ENCODE measurements at regions not wholly inside any gene's neighbourhood (a gene's known extent, or its start where the extent isn't known, plus 50 kb on each side); places are given as distances from the start of the nearest gene placed in this dataset.

DNA sequence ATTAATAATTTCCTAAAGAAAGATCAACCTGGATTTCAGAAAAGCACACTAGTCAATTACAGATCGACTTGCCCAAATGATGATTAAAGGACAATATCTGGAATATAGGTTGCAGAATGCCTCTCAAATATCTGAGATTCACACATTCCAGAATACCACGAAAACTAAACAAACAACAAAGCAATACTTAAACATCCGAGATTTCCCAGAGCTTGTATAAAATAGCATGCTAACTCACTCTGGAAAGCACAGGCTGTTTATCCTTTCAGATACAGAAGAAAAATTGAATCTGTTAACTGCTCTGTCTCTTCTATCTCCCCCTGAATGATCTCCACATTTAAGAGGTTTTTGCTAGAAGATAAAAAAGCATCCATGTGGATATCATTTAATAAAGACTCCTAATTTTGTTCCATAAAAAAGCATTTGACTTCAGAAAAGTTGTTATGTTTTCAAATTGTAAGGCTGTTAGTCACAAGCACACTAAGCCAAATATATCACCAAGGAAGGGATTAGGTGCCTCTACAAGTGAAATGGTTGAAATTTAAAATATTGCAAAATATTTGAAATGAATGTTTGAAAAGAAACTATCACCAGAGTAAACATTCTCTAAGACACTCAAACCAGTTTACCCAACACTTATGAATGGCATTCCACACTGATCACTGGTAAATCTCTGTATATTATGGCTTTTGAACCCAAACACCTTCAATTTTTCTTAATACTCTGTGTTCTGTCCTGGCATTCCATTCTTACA lies 865.1 kb upstream of the ADAMTS5 start:
- DNase-seq: no peak

DNA sequence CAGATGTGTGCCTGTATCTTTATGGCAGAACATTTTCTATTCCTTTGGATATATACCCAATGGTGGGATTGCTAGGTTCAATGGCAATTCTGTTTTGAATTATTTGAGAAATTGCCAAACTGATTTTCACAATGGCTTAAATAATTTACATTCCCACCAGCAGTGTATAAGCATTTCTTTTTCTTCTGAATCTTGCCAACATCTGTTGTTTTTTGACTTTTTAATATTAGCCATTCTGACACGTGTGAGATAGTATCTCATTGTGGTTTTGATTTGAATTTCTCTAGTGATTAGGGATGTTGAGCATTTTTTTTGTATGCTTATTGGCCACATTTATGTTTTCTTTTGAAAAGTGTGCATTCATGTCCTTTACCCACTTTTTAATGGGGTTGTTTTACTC lies 864.3 kb upstream of the ADAMTS5 start:
- no peak for DNase-seq

DNA sequence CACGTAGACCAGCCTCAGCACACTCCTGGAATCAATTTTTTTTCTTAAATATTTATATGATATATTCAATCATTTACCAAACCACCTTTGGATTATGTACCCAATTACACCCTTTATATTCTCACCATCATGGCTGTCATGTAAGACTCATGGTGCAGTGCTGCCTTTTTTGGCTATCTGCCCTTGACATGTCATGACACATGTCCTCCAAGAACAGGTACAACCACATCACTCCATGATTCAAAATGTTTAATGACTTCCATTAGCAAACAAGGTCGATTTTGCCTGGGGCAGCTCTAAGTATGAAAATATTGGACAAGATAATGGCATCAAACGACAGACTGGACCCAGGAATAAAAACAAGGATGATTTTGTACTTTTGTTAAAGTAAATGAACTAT lies 861.1 kb upstream of the ADAMTS5 start:
- no peak for DNase-seq

DNA sequence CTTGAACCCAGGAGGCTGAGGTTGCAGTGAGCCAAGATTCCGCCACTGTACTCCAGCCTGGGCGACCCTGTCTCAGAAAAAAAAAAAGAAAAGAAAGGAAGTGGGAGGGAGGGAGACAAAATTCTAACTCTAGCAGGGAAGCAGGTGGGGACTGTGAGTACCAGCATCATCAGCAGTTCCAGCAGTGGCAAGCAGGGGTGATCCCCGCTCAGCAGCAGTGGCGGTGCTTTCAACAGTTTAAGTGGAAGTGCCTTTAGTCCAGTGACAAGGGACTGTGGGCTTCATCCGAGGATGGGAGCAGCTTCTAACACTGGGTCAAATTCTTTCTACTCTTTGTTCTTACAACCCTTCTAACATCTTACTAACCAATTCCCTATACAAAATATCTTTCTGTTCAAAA lies 858.1 kb upstream of the ADAMTS5 start:
- DNase-seq: no peak

DNA sequence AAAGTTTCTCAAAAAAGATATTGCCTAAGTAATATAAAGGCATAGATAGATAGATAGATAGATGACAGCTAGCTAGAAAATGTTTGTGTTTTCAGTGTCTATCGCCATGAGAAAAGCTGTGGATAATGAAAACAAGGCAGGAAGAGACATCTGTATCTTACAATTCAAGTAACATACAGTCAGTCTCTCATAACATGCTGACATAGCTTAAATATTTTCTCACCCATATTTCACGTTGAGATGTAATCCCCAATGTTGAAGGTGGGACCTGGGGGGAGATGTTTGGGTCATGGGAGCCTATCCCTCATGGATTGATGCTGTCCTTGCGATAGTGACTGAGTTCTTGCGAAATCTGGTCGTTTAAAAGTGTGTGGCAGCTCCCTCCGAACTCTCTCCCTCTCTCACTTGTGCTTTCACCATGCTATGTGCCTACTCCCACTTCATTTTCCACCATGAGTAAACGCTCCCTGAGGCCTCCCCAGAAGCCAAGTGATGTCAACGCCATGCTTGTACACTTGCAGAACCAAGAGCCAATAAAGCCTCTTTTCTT lies 856.8 kb upstream of the ADAMTS5 start:
- no peak for DNase-seq

DNA sequence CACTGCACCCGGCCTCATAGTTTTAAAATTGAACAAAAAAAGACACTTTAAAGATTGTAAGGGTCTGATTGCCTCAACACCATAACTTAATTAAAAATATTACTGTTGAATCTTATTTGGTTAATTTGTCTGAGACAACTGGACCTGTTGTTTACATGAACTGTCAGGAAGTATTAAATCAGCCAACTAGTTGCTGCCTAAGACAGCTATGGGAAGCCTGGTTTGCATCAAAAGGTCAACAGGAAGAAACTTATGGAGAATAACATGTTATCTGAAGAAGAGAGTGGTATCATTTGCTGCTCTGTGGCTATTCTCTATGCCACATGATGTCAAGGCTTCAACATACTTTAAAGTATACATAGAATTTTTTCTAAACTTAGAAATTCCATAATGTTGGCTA lies 853.5 kb upstream of the ADAMTS5 start:
- DNase-seq: no peak

DNA sequence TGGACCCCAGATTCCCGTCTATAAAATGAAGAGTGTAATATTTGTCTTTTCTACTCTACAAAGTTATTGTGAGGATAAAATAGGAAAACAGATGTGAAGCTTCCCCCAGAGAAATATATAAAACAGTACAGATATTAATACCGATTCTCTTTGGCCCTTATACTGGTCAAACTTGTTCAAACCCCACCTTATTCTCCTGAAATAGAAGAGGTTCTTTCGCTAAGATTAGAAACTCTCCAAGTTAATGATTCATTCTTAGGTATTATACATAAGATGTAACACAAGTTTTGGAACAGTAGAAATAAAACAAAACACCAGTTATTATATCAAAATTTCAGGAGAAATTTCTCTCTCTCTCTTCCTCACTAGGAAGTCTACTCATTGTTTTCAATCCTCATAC lies 852.4 kb upstream of the ADAMTS5 start:
- no peak for DNase-seq

DNA sequence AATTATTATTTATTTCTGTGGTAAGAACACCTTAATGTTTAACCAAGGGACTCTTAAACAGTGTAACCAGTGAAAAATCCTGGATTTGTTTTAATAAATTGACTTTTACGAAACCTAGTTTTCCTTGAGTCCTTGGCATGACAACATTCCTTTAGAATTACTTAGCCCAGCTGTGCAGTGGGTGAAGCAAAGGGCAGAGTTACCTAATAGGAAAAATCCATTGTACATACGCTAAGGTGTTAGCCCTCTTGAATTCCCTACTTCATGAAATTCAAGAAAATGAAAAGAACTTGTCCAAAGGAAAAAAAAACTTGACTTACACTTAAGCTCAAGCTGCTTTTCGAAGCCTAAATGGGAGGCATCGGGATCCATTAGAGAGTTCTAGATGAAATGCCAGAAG lies 852.0 kb upstream of the ADAMTS5 start:
- no peak for DNase-seq

DNA sequence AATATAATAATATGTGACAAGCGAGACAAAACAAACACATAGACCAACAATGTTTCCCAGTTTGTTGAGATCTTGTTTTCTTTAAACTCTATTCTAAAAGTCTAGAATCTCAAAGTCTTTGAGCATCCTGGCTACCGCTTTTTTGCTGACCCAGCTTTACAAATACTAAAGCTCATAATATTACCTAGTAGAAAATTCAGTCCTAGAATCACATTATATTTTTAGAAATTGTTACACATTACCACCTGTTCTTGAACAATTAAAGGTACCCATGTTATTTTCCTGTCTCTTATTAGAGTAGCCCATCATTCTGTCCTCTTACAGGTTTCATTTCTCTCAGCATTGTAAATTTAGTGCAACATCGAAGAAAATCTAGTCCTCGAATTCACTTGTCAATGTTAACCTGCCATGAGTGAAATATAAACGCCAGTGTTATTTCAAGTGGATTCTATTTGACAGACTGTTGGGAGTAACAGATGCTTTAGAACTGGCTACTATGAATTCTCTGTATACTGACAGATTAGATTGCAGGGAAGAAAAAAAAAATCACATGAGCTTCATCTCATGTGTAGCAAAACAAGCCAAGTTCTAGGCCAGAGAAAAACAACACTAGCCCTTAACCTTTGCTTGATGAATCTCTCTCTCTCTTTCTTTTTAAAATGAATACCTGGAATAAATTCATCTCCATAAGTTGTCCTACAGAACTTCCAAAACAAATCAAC lies 851.2 kb upstream of the ADAMTS5 start:
- DNase-seq: no peak

DNA sequence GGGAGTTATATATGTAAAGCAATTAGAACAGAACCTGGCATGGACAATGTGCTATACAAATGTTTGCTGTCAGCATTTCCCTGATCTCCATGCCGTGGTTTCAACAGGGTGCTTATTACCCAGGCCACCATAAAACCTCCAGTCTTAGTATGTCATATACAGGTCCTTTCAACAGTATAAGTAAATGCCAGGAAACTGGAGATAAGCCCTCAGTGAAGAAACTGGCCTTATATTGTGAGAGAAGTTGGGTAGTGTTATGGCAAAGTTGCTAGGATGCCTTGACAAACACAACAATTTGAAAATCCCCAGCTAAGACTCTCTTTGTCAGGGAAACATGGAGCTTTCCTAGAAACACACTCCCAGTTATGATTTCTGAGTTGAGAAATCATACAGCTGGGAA lies 850.2 kb upstream of the ADAMTS5 start:
- no peak for DNase-seq

DNA sequence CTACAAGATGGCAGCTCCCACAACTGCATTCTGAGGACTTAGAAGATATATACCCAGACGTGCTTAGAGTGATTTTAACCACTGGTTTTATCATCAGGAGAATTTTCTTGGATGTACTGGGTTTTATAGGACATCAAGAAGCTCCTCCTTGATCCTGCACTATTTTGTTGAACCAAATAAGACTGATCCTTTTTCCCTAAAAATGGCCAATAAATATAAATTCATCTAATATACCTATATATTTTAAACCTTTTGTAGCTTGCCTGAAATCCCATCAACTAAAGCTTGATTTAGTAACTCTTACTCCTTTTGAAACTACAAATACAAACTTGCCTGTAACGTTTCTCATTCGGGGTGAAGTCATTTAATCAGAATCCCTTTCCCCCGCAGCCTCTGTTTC lies 849.4 kb upstream of the ADAMTS5 start:
- DNase-seq: no peak

DNA sequence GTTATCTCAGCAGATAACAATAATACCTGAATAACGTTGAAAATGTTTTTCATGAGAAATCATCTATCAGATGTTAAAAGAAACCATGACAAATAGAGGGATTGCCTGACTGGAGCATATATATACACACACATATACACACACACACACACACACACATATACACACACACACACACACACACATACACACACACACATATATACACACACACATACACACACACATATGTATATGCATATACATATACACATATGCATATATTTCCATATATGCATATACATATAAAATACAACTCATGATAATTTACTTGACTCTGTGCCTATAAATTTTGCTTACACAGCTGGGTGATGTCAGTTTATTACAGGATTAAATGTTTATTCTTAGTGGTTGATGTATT lies 847.3 kb upstream of the ADAMTS5 start:
- no peak for DNase-seq

DNA sequence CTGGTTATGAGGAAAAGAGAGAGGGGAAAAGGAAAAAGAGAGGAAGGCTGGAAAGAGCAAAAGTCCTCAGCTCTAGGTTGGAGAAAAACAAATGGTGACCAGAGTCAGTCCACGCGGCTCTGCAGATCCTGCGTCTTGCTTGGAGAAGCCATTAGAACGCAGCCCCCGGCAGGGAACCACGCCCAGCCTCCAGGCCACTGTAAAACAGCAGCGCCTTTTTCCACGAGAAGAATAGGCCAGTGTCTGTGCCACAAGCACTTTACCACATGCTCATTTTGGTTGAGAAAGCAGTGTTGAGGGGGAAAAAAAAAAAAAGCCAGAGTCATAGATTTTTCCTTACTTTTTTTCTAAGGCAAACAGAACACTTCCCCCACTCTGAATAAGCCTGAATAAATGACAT lies 846.9 kb upstream of the ADAMTS5 start:
- DNase-seq: no peak

DNA sequence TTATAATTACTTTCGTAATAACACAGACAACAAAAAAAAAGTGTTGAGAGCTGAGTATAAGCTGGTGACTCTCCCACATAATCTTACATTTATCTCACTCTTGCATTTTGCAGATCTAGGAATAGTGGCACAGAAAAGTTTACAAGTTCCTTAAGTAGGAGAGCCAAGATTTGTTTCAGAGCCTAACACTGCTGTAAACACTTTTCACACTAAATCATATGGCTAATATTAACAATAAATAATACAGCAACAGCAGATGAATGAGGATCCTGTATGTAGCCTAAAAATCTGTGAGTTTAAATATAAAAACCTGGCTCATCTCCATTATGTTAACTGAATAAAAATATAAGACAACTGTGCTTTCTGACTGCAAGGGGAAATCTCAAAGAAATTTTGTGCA lies 846.5 kb upstream of the ADAMTS5 start:
- DNase-seq: no peak

DNA sequence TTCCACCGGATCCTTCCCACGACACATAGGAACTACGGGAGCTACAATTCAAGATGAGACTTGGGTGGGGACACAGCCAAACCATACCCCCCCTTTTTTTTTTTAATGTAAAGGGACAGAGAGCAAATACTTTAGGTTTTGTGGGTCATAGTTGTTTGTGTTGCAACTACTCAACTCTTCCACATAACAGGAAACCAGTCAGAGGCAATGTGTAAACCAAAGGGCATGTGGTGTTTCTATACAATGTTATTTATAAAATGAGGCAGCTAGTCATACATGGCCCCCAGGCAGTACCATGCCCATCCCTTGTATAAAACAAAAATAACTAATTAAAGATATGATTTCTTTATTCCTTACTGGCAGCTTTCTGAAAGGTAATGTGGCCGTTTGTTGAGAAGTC lies 845.4 kb upstream of the ADAMTS5 start:
- DNase-seq: no peak

DNA sequence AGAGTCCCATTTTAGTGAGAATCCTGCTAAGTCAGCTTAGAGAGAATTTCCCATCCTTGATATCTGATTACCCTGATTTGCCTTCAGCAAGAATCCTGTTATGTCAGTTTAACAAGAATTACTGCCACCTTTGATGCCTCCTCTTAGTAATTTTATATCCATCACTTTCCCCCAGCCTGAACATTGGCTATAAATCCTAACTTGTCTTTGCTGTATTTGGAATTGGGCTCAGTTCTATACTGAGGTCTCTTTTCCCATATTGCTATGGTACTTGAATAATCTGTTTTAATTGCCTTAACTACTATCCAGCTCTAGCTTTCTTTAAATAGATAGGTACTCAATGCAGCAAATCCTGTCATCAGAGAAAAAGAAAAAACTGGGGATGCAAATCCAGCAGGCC lies 842.0 kb upstream of the ADAMTS5 start:
- no peak for DNase-seq

DNA sequence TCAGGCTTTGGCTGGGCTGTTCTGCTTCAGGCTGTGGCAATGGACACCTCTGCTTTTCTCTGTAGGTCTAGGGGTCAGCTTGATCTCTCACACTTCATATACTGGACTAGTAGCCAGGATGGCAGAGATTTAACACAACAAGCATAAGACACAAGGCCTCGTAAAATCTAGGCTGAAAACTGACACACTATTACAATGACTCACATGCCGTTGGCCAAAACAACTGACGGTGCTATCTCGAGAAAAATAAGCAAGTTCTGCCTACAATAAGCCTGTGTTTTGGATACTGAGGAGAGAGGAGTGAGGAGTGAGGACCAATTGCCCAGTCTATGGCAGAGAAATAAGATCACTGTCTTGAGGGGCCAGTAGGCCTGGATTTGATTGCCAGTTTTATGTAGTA lies 840.7 kb upstream of the ADAMTS5 start:
- DNase-seq: no peak

DNA sequence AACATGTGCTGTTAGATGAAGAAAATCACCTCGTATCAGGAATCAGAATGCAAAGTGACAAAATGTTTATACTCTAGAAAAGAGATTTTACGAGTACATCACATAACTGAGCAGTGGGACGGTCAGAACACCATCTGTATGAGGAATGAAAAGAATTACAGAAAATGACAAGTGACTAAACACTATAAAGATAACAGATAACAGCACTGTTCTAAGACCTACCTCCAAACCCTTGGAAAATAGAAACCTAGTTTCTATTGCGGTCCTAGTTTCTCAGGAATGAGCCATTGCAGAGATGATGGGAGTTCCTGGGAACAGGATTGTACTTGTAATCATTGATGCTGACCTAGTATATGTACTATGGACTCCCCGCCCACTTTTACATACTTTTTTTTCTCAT lies 839.4 kb upstream of the ADAMTS5 start:
- DNase-seq: no peak

DNA sequence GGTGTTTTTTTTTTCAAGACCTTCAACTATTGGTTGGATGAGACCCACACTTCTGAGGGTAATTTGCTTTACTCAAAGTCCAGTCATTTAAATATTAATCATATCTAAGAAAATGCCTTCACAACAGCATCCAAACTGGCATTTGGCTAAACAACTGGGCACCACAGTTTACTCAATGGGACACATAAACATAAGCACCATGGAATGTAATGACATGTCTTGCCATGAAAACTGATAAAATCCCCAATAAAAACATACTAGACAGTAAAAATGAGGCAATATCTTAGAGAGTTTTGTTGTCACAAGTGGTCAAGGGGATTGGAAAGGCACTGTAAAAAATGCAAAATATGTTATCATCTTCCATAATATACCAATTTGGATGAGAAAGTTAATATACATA lies 838.8 kb upstream of the ADAMTS5 start:
- no peak for DNase-seq

DNA sequence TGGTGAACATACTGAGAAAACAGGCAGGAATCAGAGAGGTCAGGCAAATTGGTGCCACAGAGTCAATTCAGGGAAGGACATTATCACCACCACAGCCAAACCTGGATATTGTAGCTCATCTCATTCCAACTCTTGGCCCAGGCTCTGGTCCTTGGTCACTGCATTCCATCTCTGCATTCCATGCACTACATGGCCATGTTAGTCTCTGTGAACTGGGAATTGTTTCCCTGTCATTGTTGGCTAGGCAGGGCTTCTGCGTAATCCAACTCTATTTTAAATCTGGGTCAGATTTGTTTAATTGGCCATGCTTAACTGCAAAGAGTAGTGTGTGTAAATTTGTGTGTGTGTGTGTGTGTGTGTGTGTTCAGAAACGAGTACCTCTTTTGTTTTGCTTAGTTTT lies 837.6 kb upstream of the ADAMTS5 start:
- no peak for DNase-seq

DNA sequence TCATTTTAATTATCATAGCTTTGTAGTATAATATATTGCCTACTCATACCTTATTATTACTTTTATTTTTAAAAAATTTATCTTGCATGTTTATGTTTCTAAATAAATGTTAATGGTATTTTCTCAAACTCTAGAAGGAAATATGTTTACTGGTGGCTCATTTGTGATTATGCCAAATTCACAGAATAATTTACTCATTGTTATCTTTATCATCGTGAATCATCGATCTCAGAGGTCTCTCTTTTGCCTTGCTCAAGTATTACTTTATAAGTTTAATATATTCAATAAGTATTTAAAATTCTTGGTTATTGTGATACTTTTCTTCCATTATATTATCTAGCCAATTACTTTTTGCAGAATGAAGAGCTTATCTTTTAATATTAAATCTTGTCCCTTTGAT lies 836.7 kb upstream of the ADAMTS5 start:
- no peak for DNase-seq

DNA sequence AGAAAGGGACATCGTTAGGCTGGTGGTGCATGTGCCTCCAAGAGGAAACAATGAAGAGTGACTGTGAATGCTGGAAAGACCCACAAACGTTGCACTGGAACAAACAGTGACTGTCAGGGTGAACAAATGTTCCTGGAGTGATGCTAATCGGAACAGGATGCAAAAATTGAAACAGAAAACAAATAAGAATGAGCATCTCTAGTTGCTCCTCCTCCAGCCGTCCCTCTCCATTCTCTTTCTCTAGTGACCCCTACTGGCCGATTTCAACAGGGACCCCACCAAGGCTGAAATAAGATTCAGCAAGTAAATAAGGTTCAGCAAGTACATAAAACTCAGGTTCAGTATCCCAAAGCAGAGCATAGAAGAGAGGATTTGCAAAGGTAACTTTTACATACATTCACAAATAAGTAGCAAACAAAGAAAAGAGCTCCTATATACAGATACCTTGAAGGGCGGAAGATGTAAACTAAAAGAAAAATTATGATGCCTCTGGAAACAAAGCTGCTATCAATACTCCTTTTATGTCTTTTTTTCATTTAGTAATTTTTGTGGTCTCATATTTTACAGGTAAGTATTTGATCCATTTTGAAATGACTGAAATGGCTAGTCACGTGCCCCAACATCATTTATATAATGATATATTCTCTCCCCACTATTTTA lies 836.1 kb upstream of the ADAMTS5 start:
- DNase-seq: no peak

DNA sequence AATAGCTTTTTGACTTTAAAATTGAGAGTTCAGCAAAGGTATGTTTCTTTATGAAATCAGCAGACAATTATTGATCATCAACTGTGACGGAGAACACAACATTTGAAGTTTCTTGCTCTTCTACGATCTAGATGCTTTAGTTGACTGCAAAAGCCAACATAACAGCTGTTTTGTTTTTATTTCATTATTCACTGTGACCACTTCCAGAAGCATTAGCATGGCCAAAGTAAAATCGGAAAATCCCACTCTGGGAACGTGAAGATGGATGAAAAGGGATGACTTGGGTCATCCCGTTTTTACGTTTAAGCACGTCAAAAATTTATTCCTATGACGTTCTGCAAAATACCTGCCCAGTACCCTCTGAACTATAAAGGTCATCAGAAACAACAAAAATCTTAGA lies 833.0 kb upstream of the ADAMTS5 start:
- DNase-seq: no peak

DNA sequence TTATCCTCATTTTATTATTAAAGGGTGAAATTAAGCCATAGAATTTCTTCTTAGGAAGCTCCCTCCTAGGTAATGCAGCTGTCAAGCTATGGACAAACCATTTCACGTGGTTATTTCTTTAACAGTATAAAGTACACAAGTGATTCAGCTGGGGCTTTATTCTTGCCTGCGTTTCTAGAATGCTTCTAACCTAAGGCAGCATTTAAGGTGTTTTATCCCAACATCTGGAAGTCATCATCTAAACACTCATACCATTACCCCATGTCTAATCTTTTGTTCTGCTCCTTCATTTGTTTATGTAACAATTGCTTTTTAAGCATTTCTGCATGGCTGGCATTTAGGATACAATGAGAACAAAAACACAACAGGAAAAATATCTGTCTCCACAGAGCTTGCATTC lies 829.2 kb upstream of the ADAMTS5 start:
- DNase-seq: no peak
